ENCODE measurements at regions not wholly inside any gene's neighbourhood (a gene's known extent, or its start where the extent isn't known, plus 50 kb on each side); places are given as distances from the start of the nearest gene placed in this dataset.

GRCh38 chr1:83499998-83500397, 498.9 kb downstream of the TTLL7 start:
- no peak for TF ChIP-seq CTCF (IDR thresholded peaks at IDR 0.05)
- DNase-seq (ENCODE audit: low spot score) (no peak), ATAC-seq (ENCODE audit: insufficient number of reproducible peaks, low FRiP score, low read depth) (no peak)
- Histone ChIP-seq H3K4me1 (ENCODE audit: control insufficient read depth in 1 of 2, low read depth in 2 of 2) (peaks cover 3 to 9% of the 10 kb centered on the region in 2 donors), H3K4me3 (no peak overlapping the region), H3K27me3 (replicated peaks; ENCODE audit: insufficient read depth) (no peaks in the 10 kb centered on the region), H3K36me3 (no peaks in the 10 kb centered on the region), H3K9me3 (no peaks in the 10 kb centered on the region), H3K27ac (no peak overlapping the region)

- H3K27ac ChIP-seq: no peak overlapping the region
- no peaks in the 10 kb centered on the region for H3K36me3 ChIP-seq
- H3K4me1 ChIP-seq (ENCODE audit: control insufficient read depth in 1 of 2, low read depth in 2 of 2): peaks cover 3 to 9% of the 10 kb centered on the region in 2 donors
- ATAC-seq (ENCODE audit: insufficient number of reproducible peaks, low FRiP score, low read depth): no peak
- TF ChIP-seq CTCF (IDR thresholded peaks at IDR 0.05): no peak
- H3K9me3 ChIP-seq: no peaks in the 10 kb centered on the region
- no peak for DNase-seq (ENCODE audit: low spot score)
- H3K4me3 ChIP-seq: no peak overlapping the region
- no peaks in the 10 kb centered on the region for H3K27me3 ChIP-seq (replicated peaks; ENCODE audit: insufficient read depth)
Observed at GRCh38 chr1:83497563-83497962, 501.4 kb downstream of the TTLL7 start.

- Histone ChIP-seq H3K27me3 (replicated peaks; ENCODE audit: insufficient read depth) (no peaks in the 10 kb centered on the region), H3K4me1 (ENCODE audit: control insufficient read depth in 1 of 2, low read depth in 2 of 2) (peaks cover 0 to 7% of the 10 kb centered on the region in 2 donors), H3K4me3 (no peak overlapping the region), H3K36me3 (no peaks in the 10 kb centered on the region), H3K27ac (no peak overlapping the region), H3K9me3 (no peaks in the 10 kb centered on the region)
- ATAC-seq (ENCODE audit: insufficient number of reproducible peaks, low FRiP score, low read depth) (no peak), DNase-seq (ENCODE audit: low spot score) (no peak)
- no peak for TF ChIP-seq CTCF (IDR thresholded peaks at IDR 0.05)
Observed at GRCh38 chr1:83495560-83495959, 503.4 kb downstream of the TTLL7 start.

DNA sequence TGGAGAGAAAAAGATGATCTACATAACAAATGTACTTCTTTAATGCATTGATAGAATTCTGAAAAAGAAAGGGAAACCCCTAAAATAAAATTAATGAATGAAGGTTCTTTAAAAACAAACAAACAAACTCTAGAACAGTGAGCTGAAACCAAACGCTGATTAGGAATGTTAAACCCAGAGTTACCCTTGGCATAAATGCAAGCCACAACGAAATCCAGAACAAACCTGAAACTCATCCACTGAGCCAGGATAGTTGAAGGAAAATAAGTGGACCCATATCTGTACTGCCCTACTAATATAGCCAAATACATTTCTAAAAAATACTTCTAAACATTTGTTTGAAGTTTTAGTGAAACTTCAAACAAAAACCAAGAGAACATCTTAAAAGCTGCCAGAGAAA, 505.3 kb downstream of the TTLL7 start:
- no peak overlapping the region for H3K4me3 ChIP-seq
- DNase-seq (ENCODE audit: low spot score): no peak
- H3K9me3 ChIP-seq: no peaks in the 10 kb centered on the region
- TF ChIP-seq CTCF (IDR thresholded peaks at IDR 0.05): no peak
- no peaks in the 10 kb centered on the region for H3K36me3 ChIP-seq
- no peak for ATAC-seq (ENCODE audit: insufficient number of reproducible peaks, low FRiP score, low read depth)
- H3K4me1 ChIP-seq (ENCODE audit: control insufficient read depth in 1 of 2, low read depth in 2 of 2): peaks cover 0 to 7% of the 10 kb centered on the region in 2 donors
- H3K27ac ChIP-seq: no peak overlapping the region
- no peaks in the 10 kb centered on the region for H3K27me3 ChIP-seq (replicated peaks; ENCODE audit: insufficient read depth)

GRCh38 chr1:83491930-83492329, 507.0 kb downstream of the TTLL7 start:
- no peak for ATAC-seq (ENCODE audit: insufficient number of reproducible peaks, low FRiP score, low read depth)
- Histone ChIP-seq H3K9me3 (no peaks in the 10 kb centered on the region), H3K27ac (no peak overlapping the region), H3K4me1 (ENCODE audit: control insufficient read depth in 1 of 2, low read depth in 2 of 2) (peaks cover 0 to 7% of the 10 kb centered on the region in 2 donors), H3K27me3 (replicated peaks; ENCODE audit: insufficient read depth) (no peaks in the 10 kb centered on the region), H3K36me3 (no peaks in the 10 kb centered on the region), H3K4me3 (no peak overlapping the region)
- no peak for DNase-seq (ENCODE audit: low spot score)
- TF ChIP-seq CTCF (IDR thresholded peaks at IDR 0.05): no peak

Data from thoracic aorta (tissue), 2 donors.